Endothelial cell of umbilical vein (primary cell): ENCODE measurements at regions not wholly inside any gene's neighbourhood (a gene's known extent, or its start where the extent isn't known, plus 50 kb on each side); places are given as distances from the start of the nearest gene placed in this dataset.

Experiments used
- EZH2 ChIP-seq: IDR thresholded peaks from 2 replicates; pipeline ENCODE4 v1.6.1; 2012; ENCODE audit warnings: borderline replicate concordance, low read depth, mild to moderate bottlenecking, moderate library complexity, low read length, inconsistent platforms; ENCODE audit not compliant: severe bottlenecking
- JUN ChIP-seq: IDR thresholded peaks from 2 replicates; pipeline ENCODE4 v1.6.1; 2011; ENCODE audit warnings: borderline replicate concordance, low read depth; ENCODE audit not compliant: insufficient read length, insufficient read depth
- TF ChIP-seq, protein P1 (sequence below), 2 donors: IDR thresholded peaks; 1 replicate in 1 of 2; 2 replicates in 1 of 2; pipeline ENCODE4 v1.5.1; 2011; ENCODE audit warnings: low read length in 2 of 2, mild to moderate bottlenecking in 2 of 2, moderate library complexity in 2 of 2, control low read depth in 1 of 2, inconsistent platforms in 1 of 2, low read depth in 1 of 2; ENCODE audit not compliant: insufficient read depth in 1 of 2; ENCODE audit errors: extremely low read depth in 1 of 2

DNA sequence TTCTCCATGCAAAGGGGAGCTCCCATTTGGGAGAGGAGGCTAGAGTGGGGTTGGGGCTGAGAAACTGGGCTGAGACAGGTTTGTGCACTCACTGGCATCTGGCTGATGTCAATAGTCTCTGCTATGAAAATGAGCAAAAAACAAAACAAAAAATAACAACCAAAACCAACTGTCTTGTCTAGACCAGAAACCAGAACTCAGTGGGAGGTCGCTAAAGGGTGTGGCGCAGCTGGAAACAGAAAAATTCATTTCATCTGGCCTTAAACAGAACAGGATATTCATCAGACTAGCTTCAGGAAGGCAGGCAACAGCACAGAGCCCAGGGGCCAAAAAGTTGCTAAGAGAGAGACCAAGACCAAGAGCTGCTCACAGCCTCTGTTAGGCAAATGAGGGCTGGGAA, 126.1 kb downstream of the THNSL2 start:
- TF ChIP-seq JUN, result no peak
- TF ChIP-seq, protein P1, sequence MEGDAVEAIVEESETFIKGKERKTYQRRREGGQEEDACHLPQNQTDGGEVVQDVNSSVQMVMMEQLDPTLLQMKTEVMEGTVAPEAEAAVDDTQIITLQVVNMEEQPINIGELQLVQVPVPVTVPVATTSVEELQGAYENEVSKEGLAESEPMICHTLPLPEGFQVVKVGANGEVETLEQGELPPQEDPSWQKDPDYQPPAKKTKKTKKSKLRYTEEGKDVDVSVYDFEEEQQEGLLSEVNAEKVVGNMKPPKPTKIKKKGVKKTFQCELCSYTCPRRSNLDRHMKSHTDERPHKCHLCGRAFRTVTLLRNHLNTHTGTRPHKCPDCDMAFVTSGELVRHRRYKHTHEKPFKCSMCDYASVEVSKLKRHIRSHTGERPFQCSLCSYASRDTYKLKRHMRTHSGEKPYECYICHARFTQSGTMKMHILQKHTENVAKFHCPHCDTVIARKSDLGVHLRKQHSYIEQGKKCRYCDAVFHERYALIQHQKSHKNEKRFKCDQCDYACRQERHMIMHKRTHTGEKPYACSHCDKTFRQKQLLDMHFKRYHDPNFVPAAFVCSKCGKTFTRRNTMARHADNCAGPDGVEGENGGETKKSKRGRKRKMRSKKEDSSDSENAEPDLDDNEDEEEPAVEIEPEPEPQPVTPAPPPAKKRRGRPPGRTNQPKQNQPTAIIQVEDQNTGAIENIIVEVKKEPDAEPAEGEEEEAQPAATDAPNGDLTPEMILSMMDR (IDR thresholded peaks at IDR 0.05; ENCODE audit: extremely low read depth in 1 of 2, insufficient read depth in 1 of 2, low read depth in 1 of 2, low read length in 2 of 2), result no peak
- no peak for TF ChIP-seq EZH2
